ENCODE measurements at regions not wholly inside any gene's neighbourhood (a gene's known extent, or its start where the extent isn't known, plus 50 kb on each side); places are given as distances from the start of the nearest gene placed in this dataset.

DNA sequence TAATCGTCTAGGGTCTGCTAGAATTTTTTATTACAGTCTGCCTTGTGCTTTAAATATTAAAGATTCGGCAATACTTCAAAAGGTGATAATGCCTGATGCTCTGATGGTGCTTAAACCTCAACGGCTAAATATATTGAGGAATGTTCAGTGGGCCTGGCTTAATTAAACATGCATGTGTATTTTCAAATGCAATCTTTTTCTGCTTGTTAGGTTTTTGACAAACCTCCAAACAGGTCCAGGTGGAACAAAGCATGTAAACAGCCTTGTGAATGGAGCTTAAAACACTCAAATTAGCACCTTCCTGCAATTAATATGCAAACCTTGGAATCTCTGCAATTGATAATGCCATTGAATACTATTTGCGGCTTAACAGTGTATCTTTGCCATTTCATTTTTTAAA is 334.9 kb downstream of the BARHL2 start:
- H3K4me3 ChIP-seq (ENCODE audit: control insufficient read depth in 1 of 2, extremely low read depth in 1 of 2, low read length in 1 of 2) = no peak overlapping the region
- H3K27ac ChIP-seq (ENCODE audit: low read length) = no peak overlapping the region
- DNase-seq = no peak
- ATAC-seq (replicated peaks in 1 of 4) = no peak
- H3K9me3 Mint-ChIP-seq = no peaks in the 10 kb centered on the region
- no peaks in the 10 kb centered on the region for H3K36me3 ChIP-seq (ENCODE audit: control insufficient read depth in 2 of 2, extremely low read depth in 1 of 2, insufficient read depth in 1 of 2, low read length in 1 of 2)
- CTCF ChIA-PET = no interaction called here
- peaks cover 0 to 2% of the 10 kb centered on the region in 2 experiments for H3K27me3 ChIP-seq (replicated peaks in 1 of 2; ENCODE audit: control insufficient read depth in 2 of 2, extremely low read depth in 1 of 2, insufficient read depth in 2 of 2, low read length in 1 of 2)
- POLR2A ChIA-PET = no interaction called here
- no peaks in the 10 kb centered on the region for H3K36me3 Mint-ChIP-seq
- H3K4me1 ChIP-seq (ENCODE audit: control insufficient read depth in 1 of 2, extremely low read depth in 1 of 2, insufficient read depth in 2 of 2, low read length in 2 of 2) = no peaks in the 10 kb centered on the region
- WGBS (ENCODE audit: insufficient coverage) = 86% methylated on average over 4 of the region's 4 CpGs
- no peak overlapping the region for H3K27ac Mint-ChIP-seq
- H3K4me1 Mint-ChIP-seq = no peaks in the 10 kb centered on the region
- H3K27me3 Mint-ChIP-seq = no peaks in the 10 kb centered on the region
- no peak overlapping the region for H3K4me3 Mint-ChIP-seq
- no peaks in the 10 kb centered on the region for H3K9me3 ChIP-seq

DNA sequence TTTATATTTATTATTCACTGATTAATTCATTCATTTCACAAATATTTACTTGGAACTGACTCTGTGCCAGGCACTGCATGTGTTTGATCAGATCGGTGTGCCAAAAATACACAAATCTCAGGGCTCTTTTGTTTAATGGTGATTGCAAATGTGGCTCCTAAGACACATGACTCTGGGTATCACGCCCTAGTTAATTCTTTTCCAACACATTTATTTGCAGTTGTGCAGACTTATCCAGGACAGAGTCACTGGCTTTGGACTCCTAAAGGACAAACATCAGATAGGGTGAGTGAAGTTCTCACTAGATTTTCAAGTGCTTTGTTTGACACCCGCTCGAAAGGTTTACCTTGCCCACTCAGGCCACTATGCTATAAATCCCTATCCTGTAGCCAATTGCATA is 335.5 kb downstream of the BARHL2 start:
- no peaks in the 10 kb centered on the region for H3K36me3 Mint-ChIP-seq
- Histone ChIP-seq H3K4me3 (ENCODE audit: control insufficient read depth in 1 of 2, extremely low read depth in 1 of 2, low read length in 1 of 2) (no peak overlapping the region), H3K36me3 (ENCODE audit: control insufficient read depth in 2 of 2, extremely low read depth in 1 of 2, insufficient read depth in 1 of 2, low read length in 1 of 2) (no peaks in the 10 kb centered on the region), H3K27me3 (replicated peaks in 1 of 2; ENCODE audit: control insufficient read depth in 2 of 2, extremely low read depth in 1 of 2, insufficient read depth in 2 of 2, low read length in 1 of 2) (peaks cover 0 to 2% of the 10 kb centered on the region in 2 experiments), H3K4me1 (ENCODE audit: control insufficient read depth in 1 of 2, extremely low read depth in 1 of 2, insufficient read depth in 2 of 2, low read length in 2 of 2) (no peaks in the 10 kb centered on the region), H3K27ac (ENCODE audit: low read length) (no peak overlapping the region), H3K9me3 (no peaks in the 10 kb centered on the region)
- no peak overlapping the region for H3K4me3 Mint-ChIP-seq
- DNase-seq = no peak
- CTCF ChIA-PET = no interaction called here
- H3K9me3 Mint-ChIP-seq = no peaks in the 10 kb centered on the region
- POLR2A ChIA-PET = no interaction called here
- no CpG with 5 or more reads among the region's 4 CpGs for WGBS (ENCODE audit: insufficient coverage)
- H3K4me1 Mint-ChIP-seq = no peaks in the 10 kb centered on the region
- H3K27ac Mint-ChIP-seq = no peak overlapping the region
- H3K27me3 Mint-ChIP-seq = no peaks in the 10 kb centered on the region
- ATAC-seq (replicated peaks in 1 of 4) = no peak

DNA sequence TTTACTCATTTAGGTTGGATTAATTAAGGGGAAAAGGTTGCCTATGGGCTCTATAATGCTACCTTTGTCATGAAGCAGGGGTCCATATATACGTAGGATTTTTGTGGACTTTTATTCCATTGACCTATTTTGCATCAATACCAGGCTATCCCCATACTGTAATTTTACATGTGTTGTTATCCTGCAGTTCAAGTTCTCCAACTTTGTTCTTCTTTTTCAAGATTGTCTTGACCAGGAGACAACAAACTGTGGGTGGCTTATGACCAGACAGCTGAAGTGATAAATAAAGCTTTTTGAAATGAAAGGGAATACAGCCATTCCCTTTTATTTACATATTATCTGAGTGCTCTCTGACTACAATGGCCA is 345.7 kb downstream of the BARHL2 start:
- ATAC-seq (replicated peaks in 1 of 4) (no peak), DNase-seq (no peak)
- peaks cover 0 to 3% (median 0%) of the 10 kb centered on the region in 3 donors for H3K9me3 Mint-ChIP-seq
- no CpG with 5 or more reads among the region's 1 CpG for WGBS (ENCODE audit: insufficient coverage)
- no peak overlapping the region for H3K27ac ChIP-seq (ENCODE audit: low read length)
- no peaks in the 10 kb centered on the region for H3K36me3 Mint-ChIP-seq
- no peaks in the 10 kb centered on the region for H3K4me1 Mint-ChIP-seq
- no peak overlapping the region for H3K27ac Mint-ChIP-seq
- H3K36me3 ChIP-seq (ENCODE audit: control insufficient read depth in 2 of 2, extremely low read depth in 1 of 2, insufficient read depth in 1 of 2, low read length in 1 of 2) = no peaks in the 10 kb centered on the region
- no peak overlapping the region for H3K4me3 Mint-ChIP-seq
- POLR2A ChIA-PET = no interaction called here
- peaks cover 2 to 5% of the 10 kb centered on the region in 2 donors for H3K27me3 Mint-ChIP-seq
- no peaks in the 10 kb centered on the region for H3K27me3 ChIP-seq (replicated peaks in 1 of 2; ENCODE audit: control insufficient read depth in 2 of 2, extremely low read depth in 1 of 2, insufficient read depth in 2 of 2, low read length in 1 of 2)
- H3K9me3 ChIP-seq = no peaks in the 10 kb centered on the region
- H3K4me1 ChIP-seq (ENCODE audit: control insufficient read depth in 1 of 2, extremely low read depth in 1 of 2, insufficient read depth in 2 of 2, low read length in 2 of 2) = no peaks in the 10 kb centered on the region
- CTCF ChIA-PET = no interaction called here
- H3K4me3 ChIP-seq (ENCODE audit: control insufficient read depth in 1 of 2, extremely low read depth in 1 of 2, low read length in 1 of 2) = no peak overlapping the region

DNA sequence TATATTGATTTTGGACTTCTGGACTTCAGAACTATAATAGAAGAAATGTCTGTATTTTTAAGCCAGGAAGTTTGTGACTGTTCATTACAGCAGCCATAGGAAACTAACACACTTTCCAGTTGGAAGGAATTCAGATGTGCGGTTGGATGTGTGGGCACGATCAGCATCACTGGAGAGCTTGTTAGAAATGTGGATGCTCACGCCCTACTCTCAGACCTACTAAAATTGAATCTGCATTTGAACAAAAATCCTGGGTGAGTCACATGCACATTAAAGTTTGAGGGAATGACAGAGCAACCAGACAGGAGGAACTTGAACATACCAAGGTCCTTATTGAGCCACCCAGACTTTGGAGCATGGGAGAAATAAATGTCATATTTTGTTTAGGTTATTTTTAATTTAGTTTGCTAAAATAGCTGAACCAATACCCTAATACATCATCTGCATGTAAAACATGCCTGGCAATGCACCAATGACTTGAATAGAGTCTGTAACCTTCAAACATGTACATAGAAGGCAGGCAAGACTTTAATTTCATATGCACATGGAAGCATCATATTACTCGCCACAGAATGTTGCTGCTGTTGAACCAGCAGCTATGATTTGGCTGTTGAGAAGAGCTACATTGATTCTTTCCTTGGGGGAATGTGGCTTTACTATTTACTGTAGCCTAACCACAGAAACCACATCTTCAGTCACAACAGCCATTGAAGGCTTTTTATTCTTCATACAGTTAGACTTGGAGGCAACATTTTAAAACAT is 346.2 kb downstream of the BARHL2 start:
- ChIA-PET CTCF (no interaction called here), POLR2A (no interaction called here)
- H3K9me3 Mint-ChIP-seq = peaks cover 0 to 5% (median 3%) of the 10 kb centered on the region in 3 donors
- H3K27ac Mint-ChIP-seq = no peak overlapping the region
- no peak overlapping the region for H3K4me3 Mint-ChIP-seq
- DNase-seq (no peak), ATAC-seq (replicated peaks in 1 of 4) (no peak)
- Histone ChIP-seq H3K36me3 (ENCODE audit: control insufficient read depth in 2 of 2, extremely low read depth in 1 of 2, insufficient read depth in 1 of 2, low read length in 1 of 2) (no peaks in the 10 kb centered on the region), H3K4me1 (ENCODE audit: control insufficient read depth in 1 of 2, extremely low read depth in 1 of 2, insufficient read depth in 2 of 2, low read length in 2 of 2) (no peaks in the 10 kb centered on the region), H3K4me3 (ENCODE audit: control insufficient read depth in 1 of 2, extremely low read depth in 1 of 2, low read length in 1 of 2) (no peak overlapping the region), H3K27ac (ENCODE audit: low read length) (no peak overlapping the region), H3K9me3 (no peaks in the 10 kb centered on the region), H3K27me3 (replicated peaks in 1 of 2; ENCODE audit: control insufficient read depth in 2 of 2, extremely low read depth in 1 of 2, insufficient read depth in 2 of 2, low read length in 1 of 2) (no peaks in the 10 kb centered on the region)
- peaks cover 0 to 2% of the 10 kb centered on the region in 2 donors for H3K27me3 Mint-ChIP-seq
- H3K4me1 Mint-ChIP-seq = no peaks in the 10 kb centered on the region
- no CpG with 5 or more reads among the region's 4 CpGs for WGBS (ENCODE audit: insufficient coverage)
- H3K36me3 Mint-ChIP-seq = no peaks in the 10 kb centered on the region

DNA sequence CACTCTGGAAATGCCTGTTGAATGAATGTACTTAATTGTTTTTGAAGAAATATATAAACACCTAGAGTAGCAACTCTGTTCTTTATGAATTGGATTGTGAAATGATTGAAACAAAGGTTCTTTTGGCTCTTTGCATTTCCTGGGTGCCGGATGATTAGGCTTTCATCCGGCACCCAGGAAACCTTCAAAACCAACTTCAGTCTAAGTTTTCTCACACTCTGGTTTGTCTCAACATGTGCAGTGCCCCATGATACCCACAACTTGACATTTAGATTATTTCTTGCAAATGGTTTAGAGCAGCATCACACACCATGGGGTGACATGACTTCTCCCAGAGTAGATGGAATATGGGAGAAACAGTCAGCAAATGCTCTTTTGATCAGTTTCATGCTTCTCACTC is 354.9 kb downstream of the BARHL2 start:
- no peak for ATAC-seq (replicated peaks in 1 of 4)
- H3K4me3 Mint-ChIP-seq = no peak overlapping the region
- no peaks in the 10 kb centered on the region for H3K9me3 ChIP-seq
- H3K4me1 Mint-ChIP-seq = no peaks in the 10 kb centered on the region
- H3K27ac ChIP-seq (ENCODE audit: low read length) = no peak overlapping the region
- no peaks in the 10 kb centered on the region for H3K36me3 ChIP-seq (ENCODE audit: control insufficient read depth in 2 of 2, extremely low read depth in 1 of 2, insufficient read depth in 1 of 2, low read length in 1 of 2)
- ChIA-PET CTCF (no interaction called here), POLR2A (no interaction called here)
- peaks cover 3 to 6% of the 10 kb centered on the region in 2 donors for H3K27me3 Mint-ChIP-seq
- H3K4me3 ChIP-seq (ENCODE audit: control insufficient read depth in 1 of 2, extremely low read depth in 1 of 2, low read length in 1 of 2) = no peak overlapping the region
- H3K9me3 Mint-ChIP-seq = peaks cover 5 to 13% (median 9%) of the 10 kb centered on the region in 3 donors
- H3K36me3 Mint-ChIP-seq = no peaks in the 10 kb centered on the region
- 60% methylated on average over 1 of the region's 2 CpGs for WGBS (ENCODE audit: insufficient coverage)
- H3K27ac Mint-ChIP-seq = no peak overlapping the region
- H3K27me3 ChIP-seq (replicated peaks in 1 of 2; ENCODE audit: control insufficient read depth in 2 of 2, extremely low read depth in 1 of 2, insufficient read depth in 2 of 2, low read length in 1 of 2) = peaks cover 0 to 7% of the 10 kb centered on the region in 2 experiments
- no peak for DNase-seq
- H3K4me1 ChIP-seq (ENCODE audit: control insufficient read depth in 1 of 2, extremely low read depth in 1 of 2, insufficient read depth in 2 of 2, low read length in 2 of 2) = no peaks in the 10 kb centered on the region

DNA sequence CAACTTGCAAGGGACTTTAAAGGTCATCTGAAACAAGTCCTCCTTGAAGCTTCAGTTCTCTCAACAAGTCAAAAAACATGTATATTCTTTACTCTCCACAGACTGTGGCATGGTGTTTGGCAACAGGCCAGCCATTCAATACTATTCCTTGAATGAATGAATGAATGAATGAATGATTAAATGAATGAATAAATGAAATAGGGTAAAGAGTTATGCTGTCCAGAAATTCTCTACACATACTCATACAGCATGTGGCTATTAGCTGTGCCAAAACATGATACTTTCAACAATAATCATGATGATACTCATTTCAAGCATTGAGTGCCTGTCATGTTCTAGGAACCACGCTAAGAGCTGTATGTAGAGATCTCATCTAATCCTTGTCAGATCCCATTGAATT is 356.1 kb downstream of the BARHL2 start:
- CTCF ChIA-PET = no interaction called here
- Histone ChIP-seq H3K4me1 (ENCODE audit: control insufficient read depth in 1 of 2, extremely low read depth in 1 of 2, insufficient read depth in 2 of 2, low read length in 2 of 2) (no peaks in the 10 kb centered on the region), H3K9me3 (no peaks in the 10 kb centered on the region), H3K4me3 (ENCODE audit: control insufficient read depth in 1 of 2, extremely low read depth in 1 of 2, low read length in 1 of 2) (no peak overlapping the region), H3K27ac (ENCODE audit: low read length) (no peak overlapping the region), H3K27me3 (replicated peaks in 1 of 2; ENCODE audit: control insufficient read depth in 2 of 2, extremely low read depth in 1 of 2, insufficient read depth in 2 of 2, low read length in 1 of 2) (peaks cover 0 to 7% of the 10 kb centered on the region in 2 experiments), H3K36me3 (ENCODE audit: control insufficient read depth in 2 of 2, extremely low read depth in 1 of 2, insufficient read depth in 1 of 2, low read length in 1 of 2) (no peaks in the 10 kb centered on the region)
- H3K36me3 Mint-ChIP-seq = no peaks in the 10 kb centered on the region
- WGBS (ENCODE audit: insufficient coverage) = no CpG with 5 or more reads among the region's 1 CpG
- H3K27ac Mint-ChIP-seq = no peak overlapping the region
- peaks cover 5 to 10% (median 6%) of the 10 kb centered on the region in 3 donors for H3K9me3 Mint-ChIP-seq
- DNase-seq (no peak), ATAC-seq (replicated peaks in 1 of 4) (no peak)
- no peak overlapping the region for H3K4me3 Mint-ChIP-seq
- H3K4me1 Mint-ChIP-seq = no peaks in the 10 kb centered on the region
- POLR2A ChIA-PET = no interaction called here
- H3K27me3 Mint-ChIP-seq = peaks cover 3 to 6% of the 10 kb centered on the region in 2 donors

DNA sequence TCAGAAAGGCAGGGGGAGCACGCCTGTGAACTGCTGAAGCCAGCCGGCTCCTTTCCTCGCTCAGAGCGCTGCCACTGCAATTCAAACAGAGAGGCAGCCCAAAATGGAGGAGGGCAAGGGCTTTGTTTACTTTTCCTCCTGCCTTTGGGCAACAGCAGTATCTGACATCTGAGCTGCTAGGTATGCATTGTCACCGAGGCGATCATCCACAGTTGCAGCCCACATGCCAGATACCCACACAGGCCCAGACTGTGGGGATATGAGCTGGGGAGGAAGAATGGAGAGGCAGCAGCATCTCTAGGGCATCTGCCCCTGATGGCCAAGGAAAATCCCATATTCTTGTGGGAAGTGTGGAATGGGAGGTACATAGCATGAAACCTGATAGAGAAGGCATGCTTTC is 357.1 kb downstream of the BARHL2 start:
- H3K9me3 ChIP-seq = no peaks in the 10 kb centered on the region
- 100% methylated on average over 6 of the region's 6 CpGs for WGBS (ENCODE audit: insufficient coverage)
- no peaks in the 10 kb centered on the region for H3K36me3 ChIP-seq (ENCODE audit: control insufficient read depth in 2 of 2, extremely low read depth in 1 of 2, insufficient read depth in 1 of 2, low read length in 1 of 2)
- ChIA-PET CTCF (no interaction called here), POLR2A (no interaction called here)
- DNase-seq = no peak
- no peak overlapping the region for H3K27ac ChIP-seq (ENCODE audit: low read length)
- H3K4me1 ChIP-seq (ENCODE audit: control insufficient read depth in 1 of 2, extremely low read depth in 1 of 2, insufficient read depth in 2 of 2, low read length in 2 of 2) = no peaks in the 10 kb centered on the region
- no peaks in the 10 kb centered on the region for H3K4me1 Mint-ChIP-seq
- no peak overlapping the region for H3K4me3 Mint-ChIP-seq
- no peak overlapping the region for H3K27ac Mint-ChIP-seq
- H3K27me3 ChIP-seq (replicated peaks in 1 of 2; ENCODE audit: control insufficient read depth in 2 of 2, extremely low read depth in 1 of 2, insufficient read depth in 2 of 2, low read length in 1 of 2) = peaks cover 0 to 7% of the 10 kb centered on the region in 2 experiments
- ATAC-seq (replicated peaks in 1 of 4) = no peak
- H3K9me3 Mint-ChIP-seq = peaks cover 2 to 3% (median 2%) of the 10 kb centered on the region in 3 donors
- H3K36me3 Mint-ChIP-seq = no peaks in the 10 kb centered on the region
- H3K27me3 Mint-ChIP-seq = peaks cover under 1 to 4% of the 10 kb centered on the region in 2 donors
- H3K4me3 ChIP-seq (ENCODE audit: control insufficient read depth in 1 of 2, extremely low read depth in 1 of 2, low read length in 1 of 2) = no peak overlapping the region

Data from T-cell (primary cell).